GM19035 (cell line): ENCODE measurements at regions not wholly inside any gene's neighbourhood (a gene's known extent, or its start where the extent isn't known, plus 50 kb on each side); places are given as distances from the start of the nearest gene placed in this dataset.
"Not testable (repeated sequence)": the region's sequence is repeated elsewhere in the genome, so short reads cannot be mapped to it uniquely, and the experiment has no call there.

Experiments
- ATAC-seq: cut with Tn5 transposase; IDR thresholded peaks from one replicate; pipeline ENCODE4 v1.9.1; 2021; ENCODE audit not compliant: unreplicated experiment

GRCh38 chr3:147662705-147663104, 253.5 kb downstream of the ZIC1 start:
- ATAC-seq, result no peak

DNA sequence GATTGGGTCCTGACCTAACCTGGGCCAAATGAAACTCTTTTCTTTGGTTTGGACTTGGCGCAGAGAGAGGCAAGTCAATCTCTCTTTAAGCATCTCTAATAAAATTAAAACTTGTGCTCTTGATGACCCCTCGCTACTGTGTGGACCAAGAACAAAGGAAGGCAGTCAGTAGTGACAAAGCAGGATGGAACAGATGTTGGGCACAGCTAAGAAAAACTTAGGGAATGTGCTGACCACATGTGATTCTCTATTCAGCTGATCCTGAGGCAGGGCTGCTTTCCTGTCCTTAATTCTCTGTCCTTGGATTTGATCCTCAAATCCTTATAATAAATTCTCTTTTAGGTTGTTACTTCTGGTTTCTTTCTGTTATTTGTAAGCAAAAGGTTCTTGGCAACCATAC, 259.9 kb downstream of the ZIC1 start:
- no peak for ATAC-seq

DNA sequence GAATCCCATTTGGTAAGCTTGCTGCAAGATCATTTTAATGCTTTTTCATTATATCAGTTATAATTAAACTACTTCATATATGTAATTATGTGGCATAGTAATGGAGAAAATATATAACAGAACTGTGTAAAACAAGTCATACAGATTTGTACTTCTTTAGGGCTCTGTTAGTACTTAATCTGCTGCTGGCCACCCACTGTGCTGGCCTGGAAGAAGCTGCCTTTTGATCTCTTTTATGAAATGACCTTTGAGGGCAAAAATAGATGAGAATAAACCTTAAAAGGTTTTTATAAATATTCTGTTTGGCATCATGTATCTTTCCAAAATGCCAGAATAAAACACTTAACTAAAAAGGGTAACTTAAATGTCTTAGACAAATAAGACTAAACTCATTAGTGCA, 262.9 kb downstream of the ZIC1 start:
- no peak for ATAC-seq

- ATAC-seq, result no peak
Observed at GRCh38 chr3:147672436-147672835, 263.3 kb downstream of the ZIC1 start.

- no peak for ATAC-seq
Observed at GRCh38 chr3:147675761-147676160, 266.6 kb downstream of the ZIC1 start.

DNA sequence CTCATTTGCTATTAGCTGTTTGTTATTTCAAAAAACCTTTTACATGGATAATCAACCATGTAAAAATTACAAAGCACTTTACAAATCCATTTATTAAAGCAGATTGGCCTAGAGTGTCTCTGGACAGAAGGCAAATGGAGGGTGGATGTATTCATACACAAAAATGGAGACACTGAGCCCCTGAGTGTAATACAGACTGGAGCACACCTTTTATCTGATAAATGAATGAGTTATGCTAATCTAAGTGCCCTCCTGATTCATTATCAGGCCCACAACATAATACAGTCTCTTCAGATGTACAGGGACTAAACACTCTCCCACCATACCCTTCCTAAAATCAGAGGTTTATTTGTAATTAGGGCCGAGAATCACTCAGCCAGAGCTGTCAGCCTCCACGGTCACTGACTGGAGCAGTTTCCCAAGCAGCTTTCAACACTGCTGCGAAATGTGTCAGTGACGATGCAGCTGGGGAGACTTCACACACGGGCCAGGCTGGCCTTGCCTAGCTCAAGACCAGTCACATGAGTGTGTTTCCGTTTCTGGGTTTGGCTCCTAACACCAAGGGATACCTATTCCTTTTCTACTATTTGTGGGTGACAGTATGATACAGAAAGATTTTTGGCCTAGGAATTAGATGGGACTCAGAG, 271.8 kb downstream of the ZIC1 start:
- no peak for ATAC-seq

DNA sequence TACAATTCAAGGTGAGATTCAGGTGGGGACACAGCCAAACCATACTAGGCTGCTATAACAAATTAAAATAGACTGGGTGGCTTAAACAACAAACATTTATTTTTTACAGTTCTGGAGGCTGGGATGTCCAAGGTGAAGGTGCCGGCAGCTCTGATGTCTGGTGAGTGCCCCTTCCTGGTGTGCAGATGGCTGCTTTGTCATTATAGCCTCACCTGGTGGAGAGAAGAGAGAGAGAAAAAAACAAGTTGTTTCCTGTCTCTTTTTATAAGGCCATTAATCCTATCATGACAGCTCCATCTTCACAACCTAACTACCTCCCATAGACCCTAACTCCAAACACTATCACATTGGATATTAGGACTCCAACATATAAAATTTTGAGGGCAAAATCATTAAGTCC, 279.7 kb downstream of the ZIC1 start:
- ATAC-seq, result no peak

DNA sequence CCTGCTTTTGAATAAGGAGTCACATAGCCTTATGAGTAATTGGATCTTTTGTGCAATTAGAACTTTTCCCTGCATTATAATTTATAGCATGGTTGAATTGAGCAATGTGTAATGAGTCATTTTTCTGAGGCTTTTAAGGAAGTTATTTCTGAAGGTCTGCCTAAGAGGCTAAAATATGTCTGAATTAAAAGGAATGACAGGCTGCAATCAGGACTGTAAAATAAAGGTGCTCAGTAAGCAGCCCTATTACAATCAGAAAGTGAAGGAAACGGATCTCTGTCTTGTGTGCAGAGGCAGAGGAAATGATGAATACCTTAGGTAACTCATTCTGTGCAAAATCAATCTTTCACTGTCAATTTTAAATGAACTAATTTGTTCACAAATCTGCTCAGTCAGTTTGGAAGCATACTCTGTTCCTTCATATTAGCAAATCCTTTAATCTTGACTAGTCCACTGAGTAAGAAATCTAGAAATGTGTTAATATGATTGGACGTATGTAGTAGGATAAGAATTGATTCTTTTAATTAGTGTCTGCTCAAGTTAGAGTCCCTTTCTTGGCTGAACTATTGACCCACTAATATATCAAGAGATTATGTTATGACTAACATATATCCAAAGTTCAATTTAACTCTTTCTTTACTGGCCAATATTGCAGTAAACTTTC, 290.1 kb downstream of the ZIC1 start:
- no peak for ATAC-seq

DNA sequence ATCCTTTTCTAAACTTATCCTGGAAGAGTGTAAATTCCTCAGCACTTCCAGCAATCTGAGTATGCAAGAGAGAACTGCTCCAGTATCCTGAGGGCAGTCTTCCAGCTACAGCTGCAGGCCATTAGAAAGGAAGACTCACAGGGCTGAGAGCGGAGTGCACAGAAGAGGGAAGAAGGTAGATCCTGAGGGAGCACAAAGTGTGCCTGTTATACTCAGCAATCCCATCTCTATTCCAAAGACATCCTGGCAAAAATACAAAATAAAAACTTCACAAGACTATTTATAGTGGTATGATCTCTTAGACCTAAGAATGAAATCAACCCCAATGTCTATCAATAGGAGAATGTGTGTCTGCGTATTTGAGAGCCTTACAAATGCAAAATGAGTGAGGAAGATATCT, 292.0 kb downstream of the ZIC1 start:
- ATAC-seq, result no peak

GRCh38 chr3:147702509-147702908, 293.3 kb downstream of the ZIC1 start:
- no peak for ATAC-seq

DNA sequence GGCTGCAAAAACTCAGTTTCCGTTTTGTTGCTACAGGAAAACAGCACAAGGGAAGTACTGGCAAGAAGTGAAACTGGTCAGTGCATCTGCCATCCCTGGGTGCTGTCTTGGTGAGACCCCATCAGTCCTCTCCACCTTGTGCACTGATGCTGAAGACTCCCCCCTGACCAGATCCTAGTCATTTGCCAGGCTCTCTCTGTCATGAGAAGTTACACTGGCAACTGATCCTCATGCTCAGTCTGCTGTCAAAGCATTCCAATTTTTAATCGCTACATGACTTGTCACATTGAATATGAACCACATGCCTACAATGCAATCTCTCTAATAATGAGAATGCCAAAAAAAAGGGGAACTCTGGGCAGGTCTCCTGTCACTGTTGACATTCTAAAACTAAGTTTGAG, 296.5 kb downstream of the ZIC1 start:
- no peak for ATAC-seq

DNA sequence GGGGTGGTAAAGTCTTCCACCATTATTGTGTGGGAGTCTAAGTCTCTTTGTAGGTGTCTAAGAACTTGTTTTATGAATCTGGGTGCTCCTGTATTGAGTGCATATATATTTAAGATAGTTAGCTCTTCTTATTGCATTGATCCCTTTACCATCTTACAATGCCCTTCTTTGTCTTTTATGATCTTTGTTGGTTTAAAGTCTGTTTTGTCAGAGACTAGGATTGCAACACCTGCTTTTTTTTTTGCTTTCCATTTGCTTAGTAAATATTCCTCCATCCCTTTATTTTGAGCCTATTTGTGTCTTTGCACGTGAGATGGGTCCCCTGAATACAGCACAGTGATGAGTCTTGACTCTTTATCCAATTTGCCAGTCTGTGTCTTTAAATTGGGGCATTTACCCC, 301.6 kb downstream of the ZIC1 start:
- ATAC-seq, result not testable (repeated sequence)

GRCh38 chr3:147712357-147712756, 303.2 kb downstream of the ZIC1 start:
- ATAC-seq, result no peak

DNA sequence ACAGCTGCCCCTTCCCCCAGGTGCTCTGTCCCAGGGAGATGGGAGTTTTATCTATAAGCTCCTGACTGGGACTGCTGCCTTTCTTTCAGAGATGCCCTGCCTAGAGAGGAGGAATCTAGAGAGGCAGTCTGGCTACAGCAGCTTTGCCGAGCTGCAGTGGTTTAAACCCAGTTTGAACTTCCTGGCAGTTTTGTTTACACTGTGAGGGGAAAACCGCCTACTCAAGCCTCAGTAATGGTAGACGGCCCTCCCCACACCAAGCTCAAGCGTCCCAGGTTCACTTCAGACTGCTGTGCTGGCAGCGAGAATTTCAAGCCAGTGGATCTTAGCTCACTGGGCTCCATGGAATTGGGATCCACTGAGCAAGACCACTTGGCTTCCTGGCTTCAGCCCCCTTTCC, 303.6 kb downstream of the ZIC1 start:
- ATAC-seq, result not testable (repeated sequence)

DNA sequence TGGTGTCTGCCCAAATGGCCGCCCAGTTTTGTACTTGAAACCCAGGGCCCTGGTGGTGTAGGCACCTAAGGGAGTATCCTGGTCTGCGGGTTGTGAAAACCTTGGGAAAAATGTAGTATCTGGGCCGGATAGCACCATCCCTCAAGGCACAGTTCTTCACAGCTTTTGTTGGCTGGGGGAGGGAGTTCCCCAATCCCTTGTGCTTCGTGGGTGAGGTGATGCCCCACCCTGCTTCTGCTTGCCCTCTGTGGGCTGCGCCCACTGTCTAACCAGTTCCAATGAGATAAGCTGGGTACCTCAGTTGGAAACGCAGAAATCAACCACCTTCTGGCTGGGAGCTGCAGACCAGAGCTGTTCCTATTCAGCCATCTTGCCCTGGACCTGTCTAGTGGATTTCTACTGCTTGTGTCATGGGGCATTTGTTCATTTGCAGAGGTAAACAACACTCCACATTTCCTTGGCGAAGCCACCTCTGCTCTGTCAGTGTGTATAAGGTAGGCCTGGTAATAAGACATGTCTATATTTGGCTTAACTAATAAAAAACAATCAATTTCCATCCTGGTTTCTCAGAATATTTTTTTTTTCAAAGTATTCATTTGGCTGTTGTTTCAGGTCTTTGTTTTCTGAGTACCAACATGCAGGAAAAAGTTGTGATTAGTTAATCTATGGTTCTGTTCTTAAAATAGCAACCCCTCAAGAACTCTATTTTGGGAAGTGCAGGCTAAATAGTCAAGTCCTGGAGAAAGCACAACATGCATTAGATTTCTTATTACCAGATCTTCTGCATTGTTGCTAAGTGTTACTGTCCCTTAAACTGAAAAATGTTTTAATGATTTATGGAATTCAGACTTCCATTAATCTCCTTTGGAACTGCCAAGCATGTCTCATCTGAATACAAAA, 304.3 kb downstream of the ZIC1 start:
- ATAC-seq, result no peak

DNA sequence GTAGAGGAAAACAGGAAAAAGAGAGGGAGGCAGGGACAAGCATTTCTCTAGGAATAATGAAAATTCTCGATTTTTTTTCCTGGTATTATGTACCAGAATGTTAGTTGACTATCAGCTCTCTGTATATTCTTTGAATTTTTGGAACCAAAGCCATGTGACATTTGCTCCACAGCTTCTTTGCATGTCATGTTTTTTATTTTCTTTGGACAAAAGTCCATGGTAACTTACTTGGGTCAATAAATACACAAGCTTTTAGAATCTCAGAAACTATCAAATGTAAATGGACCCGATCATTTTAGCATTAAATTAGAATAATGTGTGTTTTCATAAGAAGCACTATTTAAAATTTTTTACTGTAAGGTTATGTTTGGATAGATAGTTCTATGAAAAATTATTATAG, 320.5 kb downstream of the ZIC1 start:
- no peak for ATAC-seq

DNA sequence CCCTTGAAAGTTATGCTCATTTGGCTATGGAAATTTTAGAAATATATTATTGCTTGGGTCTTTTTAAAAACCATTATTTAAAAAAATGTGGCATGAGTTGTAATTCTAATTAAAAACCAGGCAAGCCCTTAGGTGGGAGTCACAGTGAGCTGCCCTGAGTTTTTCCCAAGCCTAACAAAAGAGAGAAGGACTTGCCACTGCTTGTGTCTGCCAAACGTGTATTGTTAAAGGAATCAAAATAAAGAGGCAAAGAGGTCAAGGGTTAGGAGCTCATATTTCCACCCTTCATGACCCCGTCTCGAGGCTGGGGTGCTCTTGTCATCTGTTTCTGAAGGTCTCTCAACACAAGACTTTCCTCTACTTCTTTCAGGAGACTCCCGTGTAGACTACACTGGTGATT, 321.1 kb downstream of the ZIC1 start:
- ATAC-seq, result no peak

GRCh38 chr3:147733217-147733616, 324.1 kb downstream of the ZIC1 start:
- ATAC-seq, result no peak

- ATAC-seq, result no peak
Observed at GRCh38 chr3:147735616-147736015, 326.5 kb downstream of the ZIC1 start.

GRCh38 chr3:147736226-147736625, 327.1 kb downstream of the ZIC1 start:
- no peak for ATAC-seq

GRCh38 chr3:147737376-147737775, 328.2 kb downstream of the ZIC1 start:
- no peak for ATAC-seq

DNA sequence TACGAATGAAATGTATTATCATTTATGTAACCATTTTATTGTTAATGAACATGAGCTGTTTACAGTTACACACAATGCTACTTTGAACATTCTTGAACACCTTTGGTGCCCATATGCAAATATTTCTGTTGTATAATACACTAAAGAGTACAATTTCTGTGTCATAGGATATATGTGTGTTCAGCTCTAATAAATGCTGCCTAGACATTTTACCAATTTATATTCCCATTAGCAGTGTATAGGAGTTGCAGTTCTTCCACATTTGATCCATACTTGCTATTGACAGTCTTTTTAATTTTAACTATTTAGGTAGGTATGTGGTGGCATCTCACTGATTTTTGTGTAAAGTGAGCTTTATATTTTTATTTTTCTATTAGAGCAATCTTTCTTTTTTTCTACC, 331.8 kb downstream of the ZIC1 start:
- no peak for ATAC-seq
